HG03060 (cell line): ENCODE measurements at regions not wholly inside any gene's neighbourhood (a gene's known extent, or its start where the extent isn't known, plus 50 kb on each side); places are given as distances from the start of the nearest gene placed in this dataset.
"Not testable (repeated sequence)": the region's sequence is repeated elsewhere in the genome, so short reads cannot be mapped to it uniquely, and the experiment has no call there.

Experiments
- ATAC-seq: cut with Tn5 transposase; IDR thresholded peaks from one replicate; pipeline ENCODE4 v1.9.1; 2021; ENCODE audit warnings: low read depth, moderate number of reproducible peaks; ENCODE audit not compliant: unreplicated experiment

DNA sequence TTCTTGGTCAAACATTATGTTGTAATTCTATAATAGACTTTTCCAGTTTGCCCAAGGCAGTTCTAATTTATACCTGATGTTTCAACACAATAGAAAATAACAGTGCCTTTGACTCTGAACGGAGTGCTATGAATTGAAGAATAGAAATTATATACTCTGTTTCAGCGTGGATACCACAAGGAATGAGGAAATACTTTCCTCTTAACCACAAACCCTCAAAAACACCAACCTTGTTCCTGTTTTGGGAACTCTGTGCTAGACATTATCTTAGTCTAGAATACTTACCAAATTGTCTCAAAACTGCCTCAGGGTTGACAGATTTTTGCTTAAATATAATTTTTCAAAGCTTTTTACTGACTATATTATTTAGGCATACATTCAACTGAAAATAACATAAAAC, 1629.3 kb downstream of the MRPL39 start:
- no peak for ATAC-seq

DNA sequence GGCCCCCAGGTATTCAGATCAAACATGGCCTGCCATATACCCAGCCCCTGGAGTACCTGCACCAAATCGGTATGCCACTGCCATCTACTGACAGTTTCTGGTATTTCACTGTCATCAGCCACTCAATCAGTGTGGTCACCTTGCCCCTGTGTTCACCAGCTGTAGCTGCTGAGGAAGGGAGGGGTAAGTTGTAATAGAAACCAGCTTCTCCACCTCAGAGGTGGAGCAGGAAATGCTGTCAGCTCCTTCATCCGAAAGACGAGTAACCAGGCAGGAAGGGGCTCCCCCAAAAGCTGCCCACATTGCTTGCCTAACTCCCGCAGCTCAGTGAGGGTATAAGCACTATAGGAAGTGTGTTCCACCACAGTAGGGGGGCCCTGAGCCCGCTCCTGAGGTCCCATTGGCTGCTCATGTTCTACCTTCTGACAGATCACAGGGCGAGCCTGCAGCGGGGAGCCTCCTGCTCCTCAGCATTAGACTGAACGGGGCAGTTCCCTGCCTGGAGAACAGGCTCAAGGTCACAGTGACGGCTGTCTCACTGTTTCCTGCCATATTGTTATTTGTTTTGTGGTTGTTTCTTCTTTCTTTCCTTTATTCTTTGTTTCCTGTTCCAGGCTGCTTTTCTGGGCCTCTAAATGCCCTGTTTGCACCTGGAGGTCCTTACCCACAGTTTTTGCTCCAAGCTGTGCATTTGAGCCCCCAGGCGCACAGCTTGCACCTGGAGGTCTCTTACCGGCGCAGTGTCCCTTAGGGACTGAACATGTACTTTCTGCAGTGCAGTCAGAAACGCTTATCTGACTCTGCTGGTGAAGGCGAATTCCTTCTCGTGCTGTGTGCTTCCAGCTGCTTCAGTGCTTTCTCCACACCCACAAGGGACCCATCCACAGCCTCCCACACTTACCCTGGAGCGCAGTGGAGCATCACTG, 1638.3 kb downstream of the MRPL39 start:
- ATAC-seq, result peak; percentile 81

DNA sequence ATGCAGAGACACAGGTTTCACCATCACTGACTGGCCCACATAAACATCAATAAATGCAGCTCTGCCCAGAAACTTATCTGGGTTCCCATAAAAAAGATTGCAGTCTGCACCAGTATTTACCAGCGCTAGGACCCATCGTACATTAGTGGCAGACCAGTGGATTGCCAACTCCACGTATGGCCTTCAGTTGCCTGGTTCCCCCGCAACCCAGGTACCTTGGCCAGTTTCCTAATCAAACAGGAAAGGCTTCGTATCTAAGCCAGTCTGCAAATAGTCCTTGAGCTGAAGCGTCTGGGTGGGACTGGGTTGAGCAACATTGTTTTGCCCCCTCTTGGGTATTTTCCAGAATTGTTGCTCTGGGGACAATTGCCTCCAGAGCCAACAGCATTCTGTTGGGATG, 1639.3 kb downstream of the MRPL39 start:
- ATAC-seq, result no peak

DNA sequence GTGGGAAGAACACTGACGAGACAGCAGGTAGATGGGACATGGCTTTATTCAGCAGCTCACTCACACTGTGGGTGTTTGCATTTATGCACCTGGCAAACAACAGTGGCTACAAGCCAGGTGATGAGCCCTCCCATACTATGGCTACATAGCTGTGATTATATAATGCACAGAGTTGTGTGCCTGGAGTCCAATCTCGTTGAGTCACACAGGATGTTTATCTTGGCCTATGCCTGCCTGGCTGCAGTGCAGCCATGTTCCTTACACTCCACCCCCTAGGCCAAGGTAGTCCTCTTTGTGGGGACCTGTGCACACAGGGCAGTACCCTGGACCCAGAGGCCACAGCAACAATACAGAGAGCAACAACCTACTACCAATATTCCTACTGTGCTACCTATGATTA, 1643.8 kb downstream of the MRPL39 start:
- ATAC-seq, result no peak

DNA sequence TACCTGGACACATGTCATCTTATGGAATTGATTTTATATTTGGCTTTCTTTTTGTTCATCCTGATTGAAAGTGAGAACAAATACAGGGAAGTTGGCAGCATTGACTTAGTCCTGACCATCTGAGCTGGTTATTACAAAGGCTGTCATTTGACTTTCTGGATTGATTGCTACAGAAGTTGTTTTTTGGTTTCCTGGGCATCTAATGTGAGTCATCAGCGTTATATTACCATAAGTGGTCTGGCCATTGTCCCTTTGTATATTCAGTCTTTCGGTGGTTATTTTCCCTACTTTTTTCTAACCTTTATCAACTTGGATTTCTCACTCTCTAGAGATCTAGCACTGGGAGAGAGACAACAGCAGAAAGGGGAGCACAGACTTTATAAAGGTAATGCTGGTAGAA, 1646.5 kb downstream of the MRPL39 start:
- ATAC-seq, result no peak

DNA sequence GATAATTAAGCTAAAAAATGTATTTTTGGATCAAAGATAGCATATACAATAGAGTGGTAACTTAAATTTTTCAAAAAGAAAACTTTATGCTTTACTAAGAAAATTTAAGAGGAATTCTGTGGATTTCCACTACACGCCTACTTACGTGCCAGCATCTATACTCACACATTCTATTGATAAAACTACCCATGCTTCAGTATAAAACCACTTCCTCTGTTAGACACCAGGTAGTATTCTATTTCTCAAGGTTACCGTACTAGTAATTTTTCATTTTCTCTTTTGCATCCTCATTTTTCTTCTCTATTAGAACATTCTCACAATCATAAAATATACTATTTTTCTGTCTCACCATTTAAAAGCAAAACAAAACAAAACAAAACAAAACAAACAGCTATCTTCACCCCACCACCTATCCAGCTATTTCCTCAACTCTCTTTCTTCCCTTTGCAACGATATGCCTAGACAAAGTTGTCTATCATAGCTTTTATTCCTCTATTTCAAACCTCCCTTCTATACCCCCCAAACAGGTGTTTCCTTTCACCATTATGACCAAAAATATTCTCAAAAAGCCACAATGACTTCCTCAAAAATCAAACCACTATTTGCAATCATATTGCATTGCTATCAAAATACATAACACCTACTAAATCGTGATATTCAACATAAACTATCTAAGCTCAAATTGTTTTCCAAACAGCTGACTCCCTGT, 1652.0 kb downstream of the MRPL39 start:
- ATAC-seq, result no peak

DNA sequence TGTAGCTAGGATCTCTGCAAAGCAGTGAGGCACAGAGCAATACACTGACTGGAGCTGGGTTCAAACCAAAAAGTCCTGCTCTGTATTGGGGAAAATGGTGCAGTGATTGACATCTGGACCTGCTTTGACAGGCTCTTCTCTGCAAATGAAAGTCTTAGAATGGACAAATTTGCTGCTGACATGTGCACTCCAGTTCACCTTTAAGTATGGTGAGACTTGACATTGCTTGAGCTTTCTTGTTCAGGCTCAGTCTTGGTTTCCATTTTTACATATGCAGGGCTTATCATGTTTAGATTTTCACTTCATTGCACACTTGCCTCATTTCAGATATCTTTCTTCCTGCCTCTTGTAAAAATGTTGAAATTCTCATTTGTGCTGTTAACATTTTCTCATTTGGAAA, 1655.0 kb downstream of the MRPL39 start:
- no peak for ATAC-seq

DNA sequence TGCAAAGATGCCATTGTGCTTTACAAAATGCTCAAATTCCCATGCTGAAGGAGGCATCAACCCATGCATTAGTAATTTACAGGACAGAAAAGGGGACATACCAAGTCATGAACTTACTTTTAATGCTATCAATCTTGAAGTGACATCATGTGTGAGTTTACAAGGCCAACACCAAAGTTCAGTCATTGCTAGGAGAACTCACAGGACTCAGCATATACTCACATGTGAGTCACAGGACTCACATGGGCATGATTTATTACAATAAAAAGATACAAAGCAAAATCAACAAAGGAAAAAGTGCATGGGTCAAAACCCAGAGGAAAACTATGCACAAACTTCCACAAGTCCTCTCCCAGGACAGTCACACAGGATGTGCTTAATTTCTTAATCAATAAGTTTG, 1656.0 kb downstream of the MRPL39 start:
- ATAC-seq, result no peak

DNA sequence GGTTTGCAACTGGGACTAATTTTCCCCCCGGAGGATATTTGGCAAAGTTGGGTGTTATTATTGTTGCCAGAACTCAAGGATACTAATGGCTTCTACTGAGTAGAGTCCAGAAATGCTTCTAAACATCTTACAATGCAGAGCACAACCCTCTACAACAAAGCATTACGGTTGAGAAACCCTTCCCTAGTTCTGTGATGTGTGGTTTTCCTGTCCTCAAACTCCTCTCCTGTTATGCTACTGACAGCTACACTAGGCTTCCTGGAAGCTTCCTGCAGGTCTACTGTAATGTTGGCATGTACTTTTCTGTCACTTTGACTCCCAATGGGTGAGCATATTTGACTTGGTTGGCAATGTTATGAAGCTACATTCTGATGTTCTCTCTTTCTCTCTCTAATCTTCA, 1656.9 kb downstream of the MRPL39 start:
- ATAC-seq, result no peak

DNA sequence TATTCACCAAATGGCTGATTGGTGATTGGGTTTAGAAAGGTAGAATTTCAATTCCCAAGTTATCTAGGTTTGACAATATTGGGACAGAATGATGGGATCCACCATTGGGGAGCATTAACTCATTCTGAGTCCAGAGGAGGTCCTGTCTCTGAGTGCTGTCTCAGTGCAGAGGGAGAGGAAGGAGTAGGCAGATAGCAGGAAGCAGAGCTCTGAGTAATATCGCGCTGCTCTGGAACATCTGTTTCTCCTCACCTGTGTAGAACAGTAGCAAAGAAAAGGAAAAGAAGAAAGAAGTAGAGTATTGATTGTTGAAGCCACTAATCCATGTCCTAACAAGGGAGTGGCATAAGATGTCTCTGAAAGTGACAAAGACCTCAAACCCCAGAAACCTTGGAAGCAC, 1657.8 kb downstream of the MRPL39 start:
- no peak for ATAC-seq

DNA sequence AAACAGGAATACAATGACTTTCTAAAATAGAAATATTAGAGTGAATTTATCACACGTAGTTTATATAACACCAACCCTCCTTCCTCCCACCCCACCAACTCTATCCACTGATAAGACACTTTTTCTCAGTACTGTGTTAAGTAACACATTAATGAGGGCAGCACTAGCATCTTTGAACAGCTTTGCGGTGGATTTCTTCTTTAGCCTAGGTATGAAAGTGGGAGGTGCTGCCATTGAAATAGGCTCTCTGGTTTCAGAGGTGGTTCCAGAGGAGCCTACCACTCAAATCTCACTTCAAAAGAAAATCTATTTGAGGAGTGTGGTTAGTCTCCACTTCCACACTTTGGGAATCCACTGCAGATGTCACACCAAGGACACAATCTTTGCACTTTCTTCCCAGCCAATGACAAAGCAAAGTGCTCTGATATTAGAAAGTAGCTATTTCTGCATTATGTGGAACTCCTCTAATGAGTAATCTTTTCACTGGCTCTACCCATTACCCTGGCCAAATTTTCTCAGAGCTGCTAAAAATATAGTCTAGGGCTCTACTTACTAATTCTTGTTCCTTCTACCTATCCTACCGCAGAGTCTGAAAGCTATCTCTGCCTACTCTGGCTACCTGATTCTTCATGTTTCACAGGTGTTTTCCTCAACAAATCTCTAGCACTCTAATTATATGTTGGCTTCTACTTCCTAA, 1667.8 kb downstream of the MRPL39 start:
- ATAC-seq, result no peak

DNA sequence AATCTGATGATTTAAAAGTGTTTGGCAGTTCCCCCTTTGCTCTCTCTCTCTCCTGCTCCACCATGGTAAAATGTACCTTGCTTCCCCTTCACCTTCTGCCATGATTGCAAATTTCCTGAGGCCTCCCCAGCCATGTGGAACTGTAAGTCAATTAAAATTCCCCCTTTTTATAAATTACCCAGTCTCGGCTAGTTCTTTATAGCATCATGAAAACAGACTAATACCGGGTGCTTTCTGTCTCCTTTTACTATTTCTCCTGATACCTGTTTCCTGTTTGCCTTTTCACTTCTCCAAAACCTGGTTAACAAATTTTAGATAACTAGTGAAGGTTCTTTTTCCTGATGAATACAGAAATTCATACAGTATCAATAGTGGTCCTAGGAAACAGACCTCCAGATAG, 1670.3 kb downstream of the MRPL39 start:
- ATAC-seq, result no peak

DNA sequence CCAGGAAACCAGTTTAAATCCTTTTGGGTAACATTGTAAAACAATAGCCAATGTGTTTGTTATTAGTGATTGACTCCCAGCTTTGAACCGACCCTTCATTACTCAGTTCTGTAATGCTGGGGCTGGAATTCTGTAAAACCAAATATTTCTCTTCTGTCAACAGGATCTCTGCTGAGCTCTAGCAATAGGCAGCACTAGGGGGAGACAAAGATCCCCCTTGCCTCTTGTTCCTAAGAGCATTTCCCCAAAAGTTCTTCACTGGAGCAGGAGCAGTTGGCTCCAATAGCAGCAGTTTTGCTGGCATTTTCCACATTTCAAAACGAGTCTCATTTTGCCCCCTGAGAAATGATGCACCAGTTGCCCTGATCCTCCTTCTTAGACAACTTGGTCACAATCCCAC, 1671.1 kb downstream of the MRPL39 start:
- no peak for ATAC-seq

DNA sequence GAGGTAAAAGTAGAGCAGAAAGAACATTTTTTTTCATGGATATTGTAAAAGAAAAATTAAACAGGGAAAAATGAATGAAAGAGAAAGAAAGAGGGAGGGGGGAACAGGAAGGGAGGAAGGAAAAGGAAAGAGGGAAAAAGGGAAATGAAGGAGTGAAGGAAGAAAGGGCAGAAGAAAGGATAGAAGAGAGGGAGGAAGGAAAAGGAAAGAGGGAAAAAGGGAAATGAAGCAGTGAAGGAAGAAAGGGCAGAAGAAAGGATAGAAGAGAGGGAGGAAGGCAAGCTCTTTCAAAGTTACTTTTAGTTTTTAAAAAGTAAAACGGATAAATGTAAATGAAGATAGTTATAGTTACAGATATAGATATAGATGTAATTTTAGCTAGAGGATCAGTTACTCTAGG, 1676.7 kb downstream of the MRPL39 start:
- ATAC-seq, result no peak

DNA sequence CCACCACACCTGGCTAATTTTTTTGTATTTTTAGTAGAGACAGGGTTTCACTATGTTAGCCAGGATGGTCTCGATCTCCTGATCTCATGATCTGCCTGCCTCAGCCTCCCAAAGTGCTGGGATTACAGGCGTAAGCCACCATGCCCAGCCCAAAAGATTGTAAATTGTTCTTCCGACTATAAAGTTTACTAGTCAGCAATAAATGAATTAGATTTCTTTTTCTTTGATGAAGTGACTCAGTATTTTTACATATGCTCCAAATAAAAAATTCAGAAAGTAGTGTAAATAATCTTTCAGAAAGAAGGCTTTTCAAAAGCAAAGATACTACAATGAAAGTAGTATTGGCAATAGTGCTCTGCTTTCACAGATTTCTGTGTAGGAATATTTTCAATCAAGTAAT, 1680.9 kb downstream of the MRPL39 start:
- not testable (repeated sequence) for ATAC-seq

DNA sequence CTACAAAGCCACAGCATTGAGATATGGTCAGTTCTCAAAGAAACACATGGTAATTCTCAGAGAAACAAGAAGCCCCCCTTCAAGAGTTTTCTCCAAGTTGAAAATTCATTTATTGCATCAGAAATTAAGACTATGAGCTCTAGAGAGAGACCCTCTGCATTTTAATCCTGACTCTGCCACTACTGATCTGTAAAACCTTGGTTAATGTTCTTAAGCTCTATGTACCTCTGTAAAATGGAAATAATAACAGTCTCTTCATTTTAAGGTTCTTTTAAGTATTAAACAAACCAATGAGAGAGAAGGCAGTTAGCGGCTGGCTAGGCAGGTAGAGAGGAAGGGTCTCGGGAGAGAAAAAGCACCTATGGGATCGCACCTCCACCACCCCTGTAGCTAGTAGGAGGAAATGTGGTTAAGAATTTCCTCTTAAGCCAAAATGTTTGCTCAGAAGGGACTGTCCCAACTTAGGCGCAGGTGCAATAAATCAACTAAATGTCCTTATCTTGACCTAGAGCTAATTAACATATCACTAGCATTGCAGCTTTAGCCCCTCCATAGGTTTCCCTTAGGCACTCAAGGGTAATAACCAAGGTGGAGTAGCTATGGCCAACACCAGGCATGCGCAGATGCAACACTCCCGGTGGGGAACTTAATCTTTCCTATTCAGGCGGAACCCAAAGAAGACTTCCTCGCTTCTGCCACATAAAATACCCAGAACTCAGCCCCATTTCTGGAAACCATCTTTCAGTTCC, 1685.4 kb downstream of the MRPL39 start:
- no peak for ATAC-seq

DNA sequence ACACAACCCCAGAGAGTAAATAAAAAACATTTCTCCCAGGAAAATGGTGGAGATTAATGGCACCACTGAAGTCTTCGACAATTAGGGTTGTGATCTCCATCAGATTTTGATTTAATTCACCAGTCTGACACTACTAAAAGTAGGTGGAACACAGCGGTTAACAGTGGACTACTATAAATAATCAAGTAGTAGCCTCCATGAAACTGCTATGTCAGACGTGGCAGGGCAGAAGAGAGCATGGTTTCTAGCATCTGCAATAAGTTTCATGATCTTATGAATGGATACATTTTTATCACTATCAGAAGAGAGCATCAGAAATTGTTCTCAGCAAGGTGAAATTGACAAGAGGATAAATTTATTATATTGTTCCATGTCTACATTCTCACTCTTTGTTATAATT, 1706.6 kb downstream of the MRPL39 start:
- ATAC-seq, result no peak

DNA sequence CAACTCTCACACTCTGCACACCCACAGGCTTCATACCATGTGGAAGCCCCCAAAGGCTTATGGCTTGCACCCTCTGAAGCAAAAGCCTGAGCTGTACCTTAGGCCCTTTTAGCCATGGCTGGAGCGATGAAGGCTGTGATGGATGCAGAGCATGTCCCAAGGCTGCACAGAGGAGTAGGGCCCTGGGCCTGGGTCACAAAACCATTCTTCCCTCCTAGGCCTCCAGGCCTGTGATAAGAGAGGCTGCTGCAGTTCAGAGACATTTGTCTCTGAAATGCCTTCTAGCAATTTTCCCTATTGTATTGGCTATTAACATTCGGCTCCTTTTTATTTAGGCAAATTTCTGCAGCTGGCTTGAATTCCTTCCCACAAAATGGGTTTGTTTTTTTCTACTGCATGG, 1707.7 kb downstream of the MRPL39 start:
- ATAC-seq, result no peak

DNA sequence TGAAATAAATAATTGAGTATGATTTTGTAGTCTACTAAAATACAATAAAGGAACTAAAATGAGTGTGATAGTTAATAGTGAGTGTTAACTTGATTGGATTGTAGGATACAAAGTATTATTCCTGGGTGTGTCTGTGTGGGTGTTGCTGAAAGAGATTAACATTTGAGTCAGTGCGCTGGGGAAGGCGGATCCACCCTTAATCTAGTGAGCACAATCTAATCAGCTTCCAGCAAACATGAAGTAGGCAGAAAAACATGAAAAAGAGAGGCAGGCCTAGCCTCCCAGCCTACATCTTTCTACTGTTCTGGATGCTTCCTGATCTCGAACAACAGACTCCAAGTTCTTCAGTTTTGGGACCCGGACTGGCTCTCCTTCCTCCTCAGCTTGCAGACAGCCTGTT, 1716.6 kb downstream of the MRPL39 start:
- ATAC-seq, result no peak

DNA sequence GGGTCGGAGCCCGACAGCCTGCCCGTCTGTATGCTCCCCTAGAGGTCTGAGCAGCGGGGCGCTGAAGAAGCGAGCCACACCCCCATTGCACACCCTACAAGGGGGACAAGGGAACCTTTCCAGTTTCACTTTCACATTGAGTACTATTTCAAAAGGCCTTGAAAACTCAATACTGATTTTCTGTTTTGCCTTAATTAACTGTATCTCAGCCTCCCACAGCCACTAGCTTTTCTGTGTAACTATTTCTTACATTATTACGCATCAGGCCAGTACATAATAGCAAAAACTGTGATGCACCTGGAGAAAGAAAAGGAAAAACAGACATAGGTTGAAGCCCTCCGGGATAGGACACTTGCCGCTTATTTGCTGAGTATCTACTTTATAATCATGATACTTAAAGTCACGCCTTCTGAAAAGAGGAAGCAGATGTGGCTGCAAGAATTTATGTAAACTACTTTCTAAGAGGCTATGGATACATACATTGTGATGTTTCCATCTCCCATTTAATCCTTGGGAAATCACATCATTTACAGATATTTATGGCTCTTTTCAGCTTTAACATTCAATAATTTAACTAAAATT, 1719.5 kb downstream of the MRPL39 start:
- ATAC-seq, result no peak
